GM12878 (cell line): ENCODE measurements at regions not wholly inside any gene's neighbourhood (a gene's known extent, or its start where the extent isn't known, plus 50 kb on each side); places are given as distances from the start of the nearest gene placed in this dataset.

Source experiments
- ATAC-seq: fragments of 200-7000 bp; cut with Tn5 transposase; 3 replicates; pipeline ENCODE4 v1.9.1; 2020; ENCODE audit warnings: mild to moderate bottlenecking, moderate library complexity
- BruUV-seq: library from RNA; stranded (reverse); fragments of 400-500 nt; replicated peaks from 2 replicates; lab custom pipeline; 2021; lab: Mats Ljungman, UMichigan
- CTCF ChIA-PET: fragments of 300-600 bp; sonication (Branson Sonifier 250); formaldehyde crosslinking; extraction: SDS; loops from one replicate; lab custom pipeline; 2021; ENCODE audit warnings: inconsistent platforms; lab: Yijun Ruan, JAX
- POLR2A ChIA-PET: fragments of 350-600 bp; formaldehyde crosslinking; extraction: SDS; loops from one replicate; lab custom pipeline; 2021; ENCODE audit warnings: inconsistent platforms; lab: Charles Lee
- RAD21 ChIA-PET: fragments of 300-600 bp; sonication (Branson Sonifier 250); formaldehyde crosslinking; loops from one replicate; lab custom pipeline; 2023; ENCODE audit warnings: antibody characterized with exemption; ENCODE audit not compliant: unreplicated experiment; lab: Charles Lee
- SMC1A ChIA-PET: fragments of 300-600 bp; sonication (Branson Sonifier 250); formaldehyde crosslinking; loops from one replicate; lab custom pipeline; 2023; ENCODE audit not compliant: unreplicated experiment, uncharacterized antibody; lab: Charles Lee
- DNase-seq: peaks from one replicate; pipeline ENCODE4 v3.0.0-alpha.2; 2011; ENCODE audit warnings: low read depth, low spot score
- FAIRE-seq: peaks from 3 replicates; lab custom pipeline; 2011; peaks lifted over from hg19 to GRCh38; lab: Jason Lieb, UNC
- H2AFZ ChIP-seq: 2 replicates; pipeline ENCODE4 v1.6.0; 2011; ENCODE audit warnings: low read depth, low read length, control low read depth; ENCODE audit not compliant: control insufficient read depth
- H3K27ac ChIP-seq: 2 replicates; pipeline ENCODE4 v1.5.1; 2011; ENCODE audit warnings: control low read depth; ENCODE audit not compliant: control insufficient read depth, insufficient read depth
- H3K27me3 ChIP-seq, 2 experiments: replicated peaks in 1 of 2; 2 replicates each; pipeline versions ENCODE4 v1.6.0 to v1.6.1; 2011; ENCODE audit warnings: low read length in 1 of 2; ENCODE audit not compliant: control insufficient read depth in 2 of 2, insufficient read depth in 2 of 2
- H3K36me3 ChIP-seq, 2 experiments: 2 replicates each; pipeline ENCODE4 v1.5.1; 2011; ENCODE audit warnings: low read length in 1 of 2; ENCODE audit not compliant: control insufficient read depth in 2 of 2, insufficient read depth in 2 of 2
- H3K4me1 ChIP-seq: 2 replicates; pipeline ENCODE4 v1.6.1; 2011; ENCODE audit warnings: mild to moderate bottlenecking, low read length, moderate library complexity, mixed read lengths; ENCODE audit not compliant: control insufficient read depth, insufficient read depth
- H3K4me2 ChIP-seq: 2 replicates; pipeline ENCODE4 v1.6.0; 2011; ENCODE audit warnings: control low read depth; ENCODE audit not compliant: control insufficient read depth, insufficient read depth
- H3K4me3 ChIP-seq: fragments of 200-600 bp; sonication (generic); 2 replicates; pipeline ENCODE4 v1.5.1; 2016
- H3K79me2 ChIP-seq: 2 replicates; pipeline ENCODE4 v1.6.0; 2011; ENCODE audit warnings: low read length; ENCODE audit not compliant: control insufficient read depth, insufficient read depth
- H3K9ac ChIP-seq: 2 replicates; pipeline ENCODE4 v1.8.0; 2011; ENCODE audit warnings: low read length, control low read depth, mixed read lengths; ENCODE audit not compliant: control insufficient read depth, insufficient read depth
- H3K9me3 ChIP-seq: replicated peaks from 3 replicates; pipeline ENCODE4 v1.5.1; 2011; ENCODE audit warnings: mild to moderate bottlenecking, low read length; ENCODE audit not compliant: control insufficient read depth, insufficient read depth
- H4K20me1 ChIP-seq: 2 replicates; pipeline ENCODE4 v1.6.0; 2011; ENCODE audit not compliant: control insufficient read depth, insufficient read depth
- MYC ChIP-seq: IDR thresholded peaks from 2 replicates; pipeline ENCODE4 v1.6.1; 2011; ENCODE audit warnings: mild to moderate bottlenecking, low read length, moderate library complexity, inconsistent platforms; ENCODE audit not compliant: insufficient read depth, insufficient replicate concordance, insufficient read length, severe bottlenecking
- RAD21 ChIP-seq: IDR thresholded peaks from 2 replicates; pipeline ENCODE4 v1.6.1; 2011; ENCODE audit warnings: mild to moderate bottlenecking, low read depth, low read length, moderate library complexity; ENCODE audit not compliant: insufficient read depth
- SMAD1 ChIP-seq: fragments of 450-650 bp; IDR thresholded peaks from 2 replicates; pipeline ENCODE4 v1.6.1; 2018; ENCODE audit warnings: mild to moderate bottlenecking, low read depth; ENCODE audit not compliant: partially characterized antibody
- SMC3 ChIP-seq: IDR thresholded peaks from 2 replicates; pipeline ENCODE4 v1.6.1; 2011; ENCODE audit warnings: low read length, improper control_type of control experiment, borderline replicate concordance
- WGBS: methylation state at CpG from one replicate; pipeline ENCODE4 v1.1.6; 2016; ENCODE audit warnings: low lambda C conversion rate; ENCODE audit not compliant: insufficient replicate concordance, insufficient coverage; ENCODE audit errors: missing lambda C conversion rate; 5-methylcytosine and 5-hydroxymethylcytosine counted together
- in situ Hi-C: fragments of 300-500 bp; cut with MboI; formaldehyde crosslinking; loops from 9 replicates; pipeline ENCODE4 v1.14.3; 2018; ENCODE audit warnings: mixed read lengths
- intact Hi-C: fragments of 100-400 bp; cut with micrococcal nuclease; formaldehyde crosslinking; loops from one replicate; pipeline ENCODE4 v1.14.2; 2022; ENCODE audit not compliant: unreplicated experiment
- TF ChIP-seq, protein P1 (sequence below), 3 experiments: IDR thresholded peaks in 2 of 3; conservative IDR thresholded peaks in 1 of 3; 2 replicates each; pipeline ENCODE4 v1.5.1; 2011; ENCODE audit warnings: low read depth in 3 of 3, low read length in 3 of 3, mild to moderate bottlenecking in 3 of 3, control low read depth in 2 of 3, moderate library complexity in 2 of 3, inconsistent platforms in 1 of 3, mixed read lengths in 1 of 3; ENCODE audit not compliant: control insufficient read depth in 2 of 3, insufficient read depth in 1 of 3; ENCODE audit errors: extremely low read depth in 1 of 3

DNA sequence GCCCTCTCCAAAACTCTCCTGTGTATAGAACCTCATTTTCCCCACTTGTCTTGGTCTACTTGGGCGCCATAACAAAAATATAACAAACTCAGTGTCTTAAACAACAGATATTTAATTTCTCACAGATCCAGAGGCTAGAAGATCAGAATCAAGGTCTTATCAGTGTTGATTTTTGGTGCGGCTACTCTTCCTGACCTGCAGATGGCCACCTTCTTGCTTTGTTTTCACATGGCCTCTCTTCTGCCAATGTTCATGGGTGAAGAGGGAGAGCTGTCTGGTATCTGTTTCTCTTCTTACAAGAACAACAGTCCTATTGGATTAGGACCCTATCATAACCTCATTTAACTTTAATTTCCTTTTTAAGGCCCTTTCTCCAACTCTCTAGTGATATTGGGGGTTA is 177.3 kb downstream of the PABPC4L start:
- H2AFZ ChIP-seq: no peak overlapping the region
- ChIA-PET RAD21 (interaction anchor here (1.5 kb wide), 1 partner anchor 23 kb away, joined by 3 read pairs; no protein-coding TSS in a partner anchor), CTCF (interaction anchor here (1.6 kb wide), 1 partner anchor 43 kb away, joined by 5 read pairs; no protein-coding TSS in a partner anchor), POLR2A (interaction anchor here (0.6 kb wide), 1 partner anchor 88 kb away, joined by 4 read pairs; no protein-coding TSS in a partner anchor), SMC1A (no interaction called here)
- in situ Hi-C loops: no loop called here
- H4K20me1 ChIP-seq: no peaks in the 10 kb centered on the region
- intact Hi-C loops: loop anchor here (5.0 kb wide), 1 partner anchor 983 kb away; no protein-coding TSS in a partner anchor
- H3K9ac ChIP-seq: no peak overlapping the region
- H3K36me3 ChIP-seq: no peaks in the 10 kb centered on the region
- TF ChIP-seq RAD21 (peak; percentile 9; the same call in 1 of the 2 replicates), SMAD1 (no peak), MYC (no peak), SMC3 (0 out of 2 replicates have a peak, but pooled peaks have one; percentile 15)
- TF ChIP-seq, protein P1, sequence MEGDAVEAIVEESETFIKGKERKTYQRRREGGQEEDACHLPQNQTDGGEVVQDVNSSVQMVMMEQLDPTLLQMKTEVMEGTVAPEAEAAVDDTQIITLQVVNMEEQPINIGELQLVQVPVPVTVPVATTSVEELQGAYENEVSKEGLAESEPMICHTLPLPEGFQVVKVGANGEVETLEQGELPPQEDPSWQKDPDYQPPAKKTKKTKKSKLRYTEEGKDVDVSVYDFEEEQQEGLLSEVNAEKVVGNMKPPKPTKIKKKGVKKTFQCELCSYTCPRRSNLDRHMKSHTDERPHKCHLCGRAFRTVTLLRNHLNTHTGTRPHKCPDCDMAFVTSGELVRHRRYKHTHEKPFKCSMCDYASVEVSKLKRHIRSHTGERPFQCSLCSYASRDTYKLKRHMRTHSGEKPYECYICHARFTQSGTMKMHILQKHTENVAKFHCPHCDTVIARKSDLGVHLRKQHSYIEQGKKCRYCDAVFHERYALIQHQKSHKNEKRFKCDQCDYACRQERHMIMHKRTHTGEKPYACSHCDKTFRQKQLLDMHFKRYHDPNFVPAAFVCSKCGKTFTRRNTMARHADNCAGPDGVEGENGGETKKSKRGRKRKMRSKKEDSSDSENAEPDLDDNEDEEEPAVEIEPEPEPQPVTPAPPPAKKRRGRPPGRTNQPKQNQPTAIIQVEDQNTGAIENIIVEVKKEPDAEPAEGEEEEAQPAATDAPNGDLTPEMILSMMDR (IDR thresholded peaks at IDR 0.05 in 2 of 3, conservative IDR thresholded peaks at IDR 0.05 in 1 of 3; ENCODE audit: control insufficient read depth in 2 of 3, extremely low read depth in 1 of 3, insufficient read depth in 1 of 3, low read depth in 3 of 3, low read length in 3 of 3): peak in 1 of 3 experiments; percentile 33; a peak in 2 of 6 replicates
- no peak overlapping the region for H3K27ac ChIP-seq
- no peak overlapping the region for H3K4me3 ChIP-seq
- no TSS peak for BruUV-seq
- DNase-seq (no peak), ATAC-seq (peak; percentile 78), FAIRE-seq (no peak)
- 47% methylated on average over 2 of the region's 2 CpGs for WGBS
- H3K4me2 ChIP-seq: no peak overlapping the region
- H3K79me2 ChIP-seq: no peaks in the 10 kb centered on the region
- H3K9me3 ChIP-seq: no peaks in the 10 kb centered on the region
- no peaks in the 10 kb centered on the region for H3K4me1 ChIP-seq
- no peaks in the 10 kb centered on the region for H3K27me3 ChIP-seq
